PC-9 (cell line): ENCODE measurements at regions not wholly inside any gene's neighbourhood (a gene's known extent, or its start where the extent isn't known, plus 50 kb on each side); places are given as distances from the start of the nearest gene placed in this dataset.

Experiments
- BruUV-seq: library from RNA; stranded (reverse); fragments of 400-500 nt; replicated peaks from 2 replicates; lab custom pipeline; 2021; lab: Mats Ljungman, UMichigan
- CTCF ChIA-PET: fragments of 300-600 bp; sonication (Branson Sonifier 250); formaldehyde crosslinking; loops from one replicate; lab custom pipeline; 2022; ENCODE audit warnings: antibody characterized with exemption; lab: Charles Lee
- POLR2A ChIA-PET: fragments of 300-600 bp; sonication (Branson Sonifier 250); formaldehyde crosslinking; loops from one replicate; lab custom pipeline; 2022; ENCODE audit warnings: antibody characterized with exemption; ENCODE audit not compliant: unreplicated experiment; lab: Charles Lee
- DNase-seq, 2 experiments: peaks; one replicate each; pipeline versions ENCODE4 v3.0.0 to v3.0.0-alpha.2; 2015 to 2022; ENCODE audit warnings: mixed read lengths in 1 of 2
- H2AFZ ChIP-seq: fragments of 200-600 bp; sonication (generic); 2 replicates; pipeline ENCODE4 v1.8.1; 2017; ENCODE audit warnings: antibody characterized with exemption
- H3F3A ChIP-seq: fragments of 200-600 bp; sonication (generic); 2 replicates; pipeline ENCODE4 v1.8.1; 2017; ENCODE audit warnings: antibody characterized with exemption, mild to moderate bottlenecking, low read depth; ENCODE audit not compliant: insufficient read depth
- H3K27ac ChIP-seq: fragments of 200-600 bp; sonication (generic); 2 replicates; pipeline ENCODE4 v1.6.1; 2016; ENCODE audit warnings: mixed run types
- H3K27me3 ChIP-seq: fragments of 200-600 bp; sonication (generic); 2 replicates; pipeline ENCODE4 v1.6.1; 2016; ENCODE audit warnings: low read depth, mixed run types; ENCODE audit not compliant: insufficient read depth
- H3K36me3 ChIP-seq: fragments of 200-600 bp; sonication (generic); 2 replicates; pipeline ENCODE4 v1.6.1; 2016; ENCODE audit warnings: low read depth, mixed run types
- H3K4me1 ChIP-seq: fragments of 200-600 bp; sonication (generic); replicated peaks from 2 replicates; pipeline ENCODE4 v1.6.1; 2016; ENCODE audit warnings: mixed run types; ENCODE audit not compliant: insufficient read depth
- H3K4me2 ChIP-seq: fragments of 200-600 bp; sonication (generic); 2 replicates; pipeline ENCODE4 v1.6.1; 2017; ENCODE audit warnings: mixed run types
- H3K4me3 ChIP-seq: fragments of 200-600 bp; sonication (generic); 2 replicates; pipeline ENCODE4 v1.6.1; 2016; ENCODE audit warnings: mixed run types
- H3K79me2 ChIP-seq: fragments of 200-600 bp; sonication (generic); 2 replicates; pipeline ENCODE4 v1.6.1; 2017; ENCODE audit warnings: low read depth, mixed run types
- H3K9me2 ChIP-seq: fragments of 200-600 bp; sonication (generic); 2 replicates; pipeline ENCODE4 v1.8.1; 2017; ENCODE audit warnings: mild to moderate bottlenecking; ENCODE audit not compliant: insufficient read depth
- H3K9me3 ChIP-seq: fragments of 200-600 bp; sonication (generic); 2 replicates; pipeline ENCODE4 v1.8.1; 2016; ENCODE audit warnings: low read depth; ENCODE audit not compliant: insufficient read depth
- H4K20me1 ChIP-seq: fragments of 200-600 bp; sonication (generic); 2 replicates; pipeline ENCODE4 v1.8.1; 2017; ENCODE audit not compliant: insufficient read depth
- EZH2 ChIP-seq: fragments of 200-600 bp; sonication (generic); IDR thresholded peaks from 2 replicates; pipeline ENCODE4 v1.8.0; 2017; ENCODE audit warnings: antibody characterized with exemption, low read depth
- intact Hi-C: fragments of 100-400 bp; cut with micrococcal nuclease; formaldehyde crosslinking; loops from one replicate; pipeline ENCODE4 v1.10.0; 2022; ENCODE audit not compliant: unreplicated experiment
- TF ChIP-seq, protein P1 (sequence below): fragments of 200-600 bp; sonication (generic); conservative IDR thresholded peaks from 2 replicates; pipeline ENCODE4 v1.6.1; 2017; ENCODE audit warnings: mixed run types, antibody characterized with exemption, mild to moderate bottlenecking, moderate library complexity

GRCh38 chr16:8398548-8398947 lies 191.8 kb downstream of the TMEM114 start:
- Histone ChIP-seq H3K79me2 (no peaks in the 10 kb centered on the region), H3K36me3 (no peaks in the 10 kb centered on the region), H3K9me3 (no peaks in the 10 kb centered on the region), H3K9me2 (no peaks in the 10 kb centered on the region), H3F3A (no peaks in the 10 kb centered on the region), H4K20me1 (no peaks in the 10 kb centered on the region), H2AFZ (no peak overlapping the region), H3K27me3 (peaks cover 18% of the 10 kb centered on the region), H3K4me1 (no peaks in the 10 kb centered on the region), H3K27ac (no peak overlapping the region), H3K4me3 (no peak overlapping the region), H3K4me2 (no peak overlapping the region)
- intact Hi-C loops: no loop called here
- DNase-seq: no peak
- TF ChIP-seq EZH2: no peak
- ChIA-PET CTCF (no interaction called here), POLR2A (no interaction called here)
- no TSS peak for BruUV-seq

DNA sequence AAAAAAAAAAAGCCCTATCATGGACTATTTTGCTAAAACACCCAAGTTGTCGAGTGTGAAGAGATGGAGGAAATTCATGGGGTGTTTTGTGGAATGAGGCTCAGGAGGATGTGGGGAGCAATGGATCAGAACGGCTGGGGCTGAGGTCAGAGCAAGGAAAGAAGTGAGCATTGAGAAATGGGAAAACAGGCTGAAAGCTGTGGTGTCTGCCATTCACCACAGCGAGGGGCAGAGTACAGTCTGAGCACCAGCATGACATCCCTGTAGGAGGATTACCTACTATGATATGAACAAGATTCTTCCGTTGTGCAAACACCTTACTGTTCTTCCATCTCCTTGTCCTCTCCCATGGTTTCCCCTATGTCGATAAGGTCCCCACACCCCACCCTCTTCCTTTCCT lies 193.1 kb downstream of the TMEM114 start:
- ChIA-PET POLR2A (no interaction called here), CTCF (no interaction called here)
- Histone ChIP-seq H3K4me2 (no peak overlapping the region), H3F3A (no peaks in the 10 kb centered on the region), H3K9me3 (no peaks in the 10 kb centered on the region), H3K27me3 (peaks cover 31% of the 10 kb centered on the region), H3K36me3 (no peaks in the 10 kb centered on the region), H3K4me3 (no peak overlapping the region), H2AFZ (no peak overlapping the region), H3K9me2 (no peaks in the 10 kb centered on the region), H3K79me2 (no peaks in the 10 kb centered on the region), H3K4me1 (no peaks in the 10 kb centered on the region), H4K20me1 (no peaks in the 10 kb centered on the region), H3K27ac (no peak overlapping the region)
- intact Hi-C loops: no loop called here
- TF ChIP-seq, protein P1, sequence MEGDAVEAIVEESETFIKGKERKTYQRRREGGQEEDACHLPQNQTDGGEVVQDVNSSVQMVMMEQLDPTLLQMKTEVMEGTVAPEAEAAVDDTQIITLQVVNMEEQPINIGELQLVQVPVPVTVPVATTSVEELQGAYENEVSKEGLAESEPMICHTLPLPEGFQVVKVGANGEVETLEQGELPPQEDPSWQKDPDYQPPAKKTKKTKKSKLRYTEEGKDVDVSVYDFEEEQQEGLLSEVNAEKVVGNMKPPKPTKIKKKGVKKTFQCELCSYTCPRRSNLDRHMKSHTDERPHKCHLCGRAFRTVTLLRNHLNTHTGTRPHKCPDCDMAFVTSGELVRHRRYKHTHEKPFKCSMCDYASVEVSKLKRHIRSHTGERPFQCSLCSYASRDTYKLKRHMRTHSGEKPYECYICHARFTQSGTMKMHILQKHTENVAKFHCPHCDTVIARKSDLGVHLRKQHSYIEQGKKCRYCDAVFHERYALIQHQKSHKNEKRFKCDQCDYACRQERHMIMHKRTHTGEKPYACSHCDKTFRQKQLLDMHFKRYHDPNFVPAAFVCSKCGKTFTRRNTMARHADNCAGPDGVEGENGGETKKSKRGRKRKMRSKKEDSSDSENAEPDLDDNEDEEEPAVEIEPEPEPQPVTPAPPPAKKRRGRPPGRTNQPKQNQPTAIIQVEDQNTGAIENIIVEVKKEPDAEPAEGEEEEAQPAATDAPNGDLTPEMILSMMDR: no peak
- TF ChIP-seq EZH2: no peak
- no peak for DNase-seq
- BruUV-seq: no TSS peak

DNA sequence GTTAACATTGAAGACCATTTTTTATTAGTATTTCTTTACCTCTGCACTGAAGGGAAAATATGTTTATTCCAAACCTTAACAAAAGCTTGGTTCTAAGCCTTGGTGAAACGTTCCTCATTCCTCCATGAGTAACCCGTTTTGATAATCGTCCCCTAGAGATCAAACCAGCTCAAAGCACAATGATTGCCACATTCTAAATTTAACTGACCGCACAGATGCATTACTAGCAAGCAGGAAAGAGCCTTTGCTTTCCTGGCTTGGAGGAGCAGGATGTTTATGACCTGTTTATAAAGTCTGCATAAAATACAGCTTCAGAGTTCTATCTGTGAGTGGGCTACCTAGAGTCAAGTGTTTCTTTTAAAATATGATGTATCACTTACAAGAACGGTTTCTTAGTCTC lies 193.8 kb downstream of the TMEM114 start:
- CTCF ChIA-PET: no interaction called here
- Histone ChIP-seq H3K27me3 (peaks cover 36% of the 10 kb centered on the region), H2AFZ (no peak overlapping the region), H3K4me3 (no peak overlapping the region), H3F3A (no peaks in the 10 kb centered on the region), H3K4me2 (no peak overlapping the region), H3K79me2 (no peaks in the 10 kb centered on the region), H3K4me1 (no peaks in the 10 kb centered on the region), H3K27ac (no peak overlapping the region), H3K9me2 (no peaks in the 10 kb centered on the region), H4K20me1 (no peaks in the 10 kb centered on the region), H3K9me3 (no peaks in the 10 kb centered on the region), H3K36me3 (no peaks in the 10 kb centered on the region)
- TF ChIP-seq, protein P1: no peak
- no peak for TF ChIP-seq EZH2
- POLR2A ChIA-PET: no interaction called here
- DNase-seq: no peak
- no TSS peak for BruUV-seq
- intact Hi-C loops: no loop called here

DNA sequence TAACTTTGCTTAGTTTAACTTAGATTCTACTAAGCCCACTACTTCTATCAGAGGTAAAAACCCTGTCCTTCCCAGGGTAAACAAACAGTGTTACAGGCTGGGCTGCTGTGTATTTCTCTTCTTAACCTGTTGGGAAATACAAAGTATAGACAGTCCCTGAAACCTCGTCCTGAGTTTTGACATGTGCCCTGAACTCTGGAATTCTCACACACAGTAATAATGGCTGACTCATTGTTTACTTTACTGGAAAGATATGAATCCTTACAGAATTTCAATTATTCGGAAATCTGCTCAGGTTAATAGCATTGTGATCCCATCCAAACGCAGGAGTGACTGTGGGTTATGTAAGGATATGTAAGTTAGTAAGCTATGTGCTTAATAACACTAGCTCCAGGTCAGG lies 199.1 kb downstream of the TMEM114 start:
- no peak for TF ChIP-seq EZH2
- TF ChIP-seq, protein P1: no peak
- no peaks in the 10 kb centered on the region for H3K4me1 ChIP-seq
- BruUV-seq: no TSS peak
- ChIA-PET POLR2A (no interaction called here), CTCF (no interaction called here)
- H3K9me3 ChIP-seq: no peaks in the 10 kb centered on the region
- H3K79me2 ChIP-seq: no peaks in the 10 kb centered on the region
- no peaks in the 10 kb centered on the region for H3K36me3 ChIP-seq
- H3K9me2 ChIP-seq: no peaks in the 10 kb centered on the region
- H3K27me3 ChIP-seq: peaks cover 24% of the 10 kb centered on the region; the same call in 1 of the 2 replicates
- no peak overlapping the region for H3K4me3 ChIP-seq
- DNase-seq: no peak
- no peak overlapping the region for H3K27ac ChIP-seq
- no peaks in the 10 kb centered on the region for H3F3A ChIP-seq
- H2AFZ ChIP-seq: no peak overlapping the region
- intact Hi-C loops: no loop called here
- H3K4me2 ChIP-seq: no peak overlapping the region
- no peaks in the 10 kb centered on the region; the same call in 1 of the 2 replicates for H4K20me1 ChIP-seq
